ENCODE measurements at regions not wholly inside any gene's neighbourhood (a gene's known extent, or its start where the extent isn't known, plus 50 kb on each side); places are given as distances from the start of the nearest gene placed in this dataset.

DNA sequence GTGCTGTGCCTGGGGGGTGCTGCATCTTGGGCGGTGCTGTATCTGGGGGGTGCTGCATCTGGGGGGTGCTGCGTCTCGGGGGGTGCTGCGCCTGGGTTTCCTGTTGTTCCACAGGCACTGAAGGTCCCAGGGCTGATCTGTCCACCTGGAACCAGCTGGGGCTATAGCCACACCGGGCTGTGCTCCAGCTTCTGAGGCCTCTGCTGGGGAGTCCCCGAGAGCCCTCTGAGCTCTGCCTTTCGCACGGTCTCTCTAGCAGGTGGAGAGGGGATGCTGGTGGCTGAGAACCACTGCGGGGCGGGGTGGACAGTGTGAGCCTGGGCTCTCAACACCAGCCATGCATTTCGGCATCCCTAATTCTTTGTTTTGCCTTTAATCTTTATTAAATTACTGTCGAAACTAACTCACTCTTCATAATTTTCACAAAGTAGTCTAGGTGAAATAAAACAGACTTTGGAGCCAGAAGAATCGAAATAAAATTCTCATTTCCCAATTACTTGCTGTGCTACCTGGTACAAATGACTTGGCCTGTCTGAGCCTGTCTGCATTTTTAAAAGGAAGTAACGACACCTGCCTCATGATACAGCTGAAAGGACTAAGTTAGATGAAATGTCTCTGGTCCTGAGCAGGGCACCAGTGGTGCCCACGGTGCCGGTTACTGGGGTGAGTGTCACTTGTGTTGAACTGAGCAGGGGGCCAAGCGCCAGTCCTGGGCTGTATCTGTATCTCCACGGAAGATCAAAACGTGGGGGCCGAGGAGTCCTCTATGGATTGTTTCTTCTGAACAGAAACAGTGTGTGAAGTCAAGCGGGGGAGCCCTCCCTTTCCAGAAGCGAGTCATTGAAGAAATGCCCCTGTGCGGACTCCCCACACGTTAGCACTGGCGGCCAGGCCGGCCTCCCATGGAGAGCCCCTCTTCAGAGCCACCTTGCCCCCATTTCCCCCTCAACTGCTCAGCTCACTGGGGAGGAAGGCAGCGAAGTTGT, 142.0 kb downstream of the ASB1 start:
- TF ChIP-seq, protein P1, sequence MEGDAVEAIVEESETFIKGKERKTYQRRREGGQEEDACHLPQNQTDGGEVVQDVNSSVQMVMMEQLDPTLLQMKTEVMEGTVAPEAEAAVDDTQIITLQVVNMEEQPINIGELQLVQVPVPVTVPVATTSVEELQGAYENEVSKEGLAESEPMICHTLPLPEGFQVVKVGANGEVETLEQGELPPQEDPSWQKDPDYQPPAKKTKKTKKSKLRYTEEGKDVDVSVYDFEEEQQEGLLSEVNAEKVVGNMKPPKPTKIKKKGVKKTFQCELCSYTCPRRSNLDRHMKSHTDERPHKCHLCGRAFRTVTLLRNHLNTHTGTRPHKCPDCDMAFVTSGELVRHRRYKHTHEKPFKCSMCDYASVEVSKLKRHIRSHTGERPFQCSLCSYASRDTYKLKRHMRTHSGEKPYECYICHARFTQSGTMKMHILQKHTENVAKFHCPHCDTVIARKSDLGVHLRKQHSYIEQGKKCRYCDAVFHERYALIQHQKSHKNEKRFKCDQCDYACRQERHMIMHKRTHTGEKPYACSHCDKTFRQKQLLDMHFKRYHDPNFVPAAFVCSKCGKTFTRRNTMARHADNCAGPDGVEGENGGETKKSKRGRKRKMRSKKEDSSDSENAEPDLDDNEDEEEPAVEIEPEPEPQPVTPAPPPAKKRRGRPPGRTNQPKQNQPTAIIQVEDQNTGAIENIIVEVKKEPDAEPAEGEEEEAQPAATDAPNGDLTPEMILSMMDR (IDR thresholded peaks at IDR 0.05; ENCODE audit: low read depth, low read length) = no peak
- TF ChIP-seq EZH2phosphoT487 (IDR thresholded peaks at IDR 0.05; ENCODE audit: low read depth) = no peak
